ENCODE measurements at regions not wholly inside any gene's neighbourhood (a gene's known extent, or its start where the extent isn't known, plus 50 kb on each side); places are given as distances from the start of the nearest gene placed in this dataset.

- H3K27me3 ChIP-seq (ENCODE audit: insufficient read depth, low read length, poor library complexity, severe bottlenecking) = no peaks in the 10 kb centered on the region
- no peaks in the 10 kb centered on the region for H3K9me2 ChIP-seq (replicated peaks; ENCODE audit: low read depth, low read length)
- H2AFZ ChIP-seq (ENCODE audit: low read length) = no peak overlapping the region
- H3K4me1 ChIP-seq (ENCODE audit: insufficient read depth, low read length, poor library complexity, severe bottlenecking) = no peaks in the 10 kb centered on the region
- no peaks in the 10 kb centered on the region for H3K79me2 ChIP-seq (ENCODE audit: insufficient read depth, low read length)
- H3K4me3 ChIP-seq (ENCODE audit: low read length, poor library complexity, severe bottlenecking) = no peak overlapping the region
- H3K9ac ChIP-seq (ENCODE audit: low read depth, low read length, poor library complexity, severe bottlenecking) = no peak overlapping the region
- no peak overlapping the region for H3K4me2 ChIP-seq (ENCODE audit: low read depth, low read length, poor library complexity, severe bottlenecking)
- no peaks in the 10 kb centered on the region for H3F3A ChIP-seq (ENCODE audit: low read depth)
- no peaks in the 10 kb centered on the region for H4K20me1 ChIP-seq (ENCODE audit: insufficient read depth, low read length, poor library complexity, severe bottlenecking)
- TF ChIP-seq EZH2phosphoT487 (IDR thresholded peaks at IDR 0.05; ENCODE audit: borderline replicate concordance) (no peak), CTCF (conservative IDR thresholded peaks at IDR 0.05; ENCODE audit: low read length) (no peak)
- no peaks in the 10 kb centered on the region for H3K36me3 ChIP-seq (ENCODE audit: insufficient read depth, low read length)
- peaks cover 3% of the 10 kb centered on the region; the same call in 1 of the 2 replicates for H3K9me3 ChIP-seq (ENCODE audit: insufficient read depth, low read depth, low read length)
These were observed 1286.3 kb upstream of the AUTS2 start for GRCh38 chr7:68311958-68312357.

GRCh38 chr7:68313806-68314205, 1284.5 kb upstream of the AUTS2 start:
- H3K9me2 ChIP-seq (replicated peaks; ENCODE audit: low read depth, low read length) = no peaks in the 10 kb centered on the region
- H3K36me3 ChIP-seq (ENCODE audit: insufficient read depth, low read length) = no peaks in the 10 kb centered on the region
- H3K4me2 ChIP-seq (ENCODE audit: low read depth, low read length, poor library complexity, severe bottlenecking) = no peak overlapping the region
- no peak overlapping the region for H3K9ac ChIP-seq (ENCODE audit: low read depth, low read length, poor library complexity, severe bottlenecking)
- no peaks in the 10 kb centered on the region for H3K9me3 ChIP-seq (ENCODE audit: insufficient read depth, low read depth, low read length)
- no peak overlapping the region for H2AFZ ChIP-seq (ENCODE audit: low read length)
- H3F3A ChIP-seq (ENCODE audit: low read depth) = no peaks in the 10 kb centered on the region
- no peak overlapping the region for H3K4me3 ChIP-seq (ENCODE audit: low read length, poor library complexity, severe bottlenecking)
- H3K27me3 ChIP-seq (ENCODE audit: insufficient read depth, low read length, poor library complexity, severe bottlenecking) = no peaks in the 10 kb centered on the region
- TF ChIP-seq CTCF (conservative IDR thresholded peaks at IDR 0.05; ENCODE audit: low read length) (no peak), EZH2phosphoT487 (IDR thresholded peaks at IDR 0.05; ENCODE audit: borderline replicate concordance) (no peak)
- no peaks in the 10 kb centered on the region for H3K4me1 ChIP-seq (ENCODE audit: insufficient read depth, low read length, poor library complexity, severe bottlenecking)
- H4K20me1 ChIP-seq (ENCODE audit: insufficient read depth, low read length, poor library complexity, severe bottlenecking) = no peaks in the 10 kb centered on the region
- no peaks in the 10 kb centered on the region for H3K79me2 ChIP-seq (ENCODE audit: insufficient read depth, low read length)

- H3K27me3 ChIP-seq (ENCODE audit: insufficient read depth, low read length, poor library complexity, severe bottlenecking) = no peaks in the 10 kb centered on the region
- H3K4me3 ChIP-seq (ENCODE audit: low read length, poor library complexity, severe bottlenecking) = no peak overlapping the region
- H4K20me1 ChIP-seq (ENCODE audit: insufficient read depth, low read length, poor library complexity, severe bottlenecking) = no peaks in the 10 kb centered on the region
- TF ChIP-seq EZH2phosphoT487 (IDR thresholded peaks at IDR 0.05; ENCODE audit: borderline replicate concordance) (no peak), CTCF (conservative IDR thresholded peaks at IDR 0.05; ENCODE audit: low read length) (no peak)
- H3K9me2 ChIP-seq (replicated peaks; ENCODE audit: low read depth, low read length) = no peaks in the 10 kb centered on the region
- no peaks in the 10 kb centered on the region for H3F3A ChIP-seq (ENCODE audit: low read depth)
- no peaks in the 10 kb centered on the region for H3K79me2 ChIP-seq (ENCODE audit: insufficient read depth, low read length)
- H3K9ac ChIP-seq (ENCODE audit: low read depth, low read length, poor library complexity, severe bottlenecking) = no peak overlapping the region
- H3K36me3 ChIP-seq (ENCODE audit: insufficient read depth, low read length) = no peaks in the 10 kb centered on the region
- no peaks in the 10 kb centered on the region for H3K4me1 ChIP-seq (ENCODE audit: insufficient read depth, low read length, poor library complexity, severe bottlenecking)
- no peak overlapping the region for H3K4me2 ChIP-seq (ENCODE audit: low read depth, low read length, poor library complexity, severe bottlenecking)
- no peak overlapping the region for H2AFZ ChIP-seq (ENCODE audit: low read length)
- H3K9me3 ChIP-seq (ENCODE audit: insufficient read depth, low read depth, low read length) = no peaks in the 10 kb centered on the region
These were observed 1284.1 kb upstream of the AUTS2 start for GRCh38 chr7:68314208-68314607.
